ENCODE measurements at regions not wholly inside any gene's neighbourhood (a gene's known extent, or its start where the extent isn't known, plus 50 kb on each side); places are given as distances from the start of the nearest gene placed in this dataset.

GRCh38 chr5:8865686-8866374, 680.0 kb downstream of the SEMA5A start:
- FAIRE-seq (no peak), ATAC-seq (no peak), DNase-seq (ENCODE audit: low spot score) (no peak)
- no peak overlapping the region for H3K9ac ChIP-seq (ENCODE audit: insufficient read depth, low read depth, low read length)
- peaks cover 29% of the 10 kb centered on the region for H3K9me3 ChIP-seq (ENCODE audit: low read length)
- H3K36me3 ChIP-seq (replicated peaks in 1 of 2; ENCODE audit: control insufficient read depth in 1 of 2, insufficient read depth in 2 of 2, low read length in 2 of 2): no peaks in the 10 kb centered on the region
- ChIA-PET POLR2A (no interaction called here), CTCF (ENCODE audit: low intra/inter-chr PET ratio, low total read pairs) (no interaction called here)
- no peaks in the 10 kb centered on the region for H3K79me2 ChIP-seq (ENCODE audit: insufficient read depth, low read length)
- intact Hi-C loops (cut with micrococcal nuclease; ENCODE audit: unreplicated experiment) (no loop called here), in situ Hi-C loops (cut with HindIII; ENCODE audit: extremely low pct_ligation_motif_present, low pct_unique_long_range_greater_than_20kb) (no loop called here)
- 14% methylated on average over 7 of the region's 7 CpGs for WGBS (ENCODE audit: low lambda C conversion rate)
- H2AFZ ChIP-seq (ENCODE audit: low read length): no peak overlapping the region
- no TSS peak for BruUV-seq (replicated peaks)
- H3K27ac ChIP-seq (ENCODE audit: extremely low read length, insufficient read depth, low read length): no peak overlapping the region
- H4K20me1 ChIP-seq (ENCODE audit: insufficient read depth, low read length): no peaks in the 10 kb centered on the region
- no peaks in the 10 kb centered on the region for H3K27me3 ChIP-seq (ENCODE audit: control insufficient read depth in 1 of 2, insufficient read depth in 2 of 2, low read length in 2 of 2)
- no peak overlapping the region for H3K4me3 ChIP-seq (replicated peaks in 1 of 3; ENCODE audit: insufficient read depth in 1 of 3, low read depth in 2 of 3, low read length in 3 of 3)
- H3K4me1 ChIP-seq (ENCODE audit: insufficient read depth, low read length): no peaks in the 10 kb centered on the region
- no peak overlapping the region for H3K4me2 ChIP-seq (ENCODE audit: low read depth, low read length)
- TF ChIP-seq NR3C1 (CRISPR knock-in tag; IDR thresholded peaks at IDR 0.05): no peak
- no peak for TF ChIP-seq ZBTB25 (CRISPR knock-in tag; IDR thresholded peaks at IDR 0.05)
- TF ChIP-seq STAG1 (CRISPR knock-in tag; IDR thresholded peaks at IDR 0.05): no peak
- no peak for TF ChIP-seq KAT2B (IDR thresholded peaks at IDR 0.05; ENCODE audit: borderline replicate concordance, low read depth, low read length)
- no peak for TF ChIP-seq SSRP1 (CRISPR knock-in tag; IDR thresholded peaks at IDR 0.05)
- no peak for TF ChIP-seq ZNF207 (IDR thresholded peaks at IDR 0.05; ENCODE audit: borderline replicate concordance)
- TF ChIP-seq ZBTB4 (CRISPR knock-in tag; IDR thresholded peaks at IDR 0.05; ENCODE audit: borderline replicate concordance): no peak
- TF ChIP-seq, protein P1, sequence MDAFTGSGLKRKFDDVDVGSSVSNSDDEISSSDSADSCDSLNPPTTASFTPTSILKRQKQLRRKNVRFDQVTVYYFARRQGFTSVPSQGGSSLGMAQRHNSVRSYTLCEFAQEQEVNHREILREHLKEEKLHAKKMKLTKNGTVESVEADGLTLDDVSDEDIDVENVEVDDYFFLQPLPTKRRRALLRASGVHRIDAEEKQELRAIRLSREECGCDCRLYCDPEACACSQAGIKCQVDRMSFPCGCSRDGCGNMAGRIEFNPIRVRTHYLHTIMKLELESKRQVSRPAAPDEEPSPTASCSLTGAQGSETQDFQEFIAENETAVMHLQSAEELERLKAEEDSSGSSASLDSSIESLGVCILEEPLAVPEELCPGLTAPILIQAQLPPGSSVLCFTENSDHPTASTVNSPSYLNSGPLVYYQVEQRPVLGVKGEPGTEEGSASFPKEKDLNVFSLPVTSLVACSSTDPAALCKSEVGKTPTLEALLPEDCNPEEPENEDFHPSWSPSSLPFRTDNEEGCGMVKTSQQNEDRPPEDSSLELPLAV (CRISPR knock-in tag; conservative IDR thresholded peaks at IDR 0.05; ENCODE audit: low read depth): no peak
- no peak for TF ChIP-seq ZNF44 (CRISPR knock-in tag; IDR thresholded peaks at IDR 0.05)
- no peak for TF ChIP-seq ZNF598 (CRISPR knock-in tag; IDR thresholded peaks at IDR 0.05; ENCODE audit: borderline replicate concordance)
- TF ChIP-seq, protein P2, sequence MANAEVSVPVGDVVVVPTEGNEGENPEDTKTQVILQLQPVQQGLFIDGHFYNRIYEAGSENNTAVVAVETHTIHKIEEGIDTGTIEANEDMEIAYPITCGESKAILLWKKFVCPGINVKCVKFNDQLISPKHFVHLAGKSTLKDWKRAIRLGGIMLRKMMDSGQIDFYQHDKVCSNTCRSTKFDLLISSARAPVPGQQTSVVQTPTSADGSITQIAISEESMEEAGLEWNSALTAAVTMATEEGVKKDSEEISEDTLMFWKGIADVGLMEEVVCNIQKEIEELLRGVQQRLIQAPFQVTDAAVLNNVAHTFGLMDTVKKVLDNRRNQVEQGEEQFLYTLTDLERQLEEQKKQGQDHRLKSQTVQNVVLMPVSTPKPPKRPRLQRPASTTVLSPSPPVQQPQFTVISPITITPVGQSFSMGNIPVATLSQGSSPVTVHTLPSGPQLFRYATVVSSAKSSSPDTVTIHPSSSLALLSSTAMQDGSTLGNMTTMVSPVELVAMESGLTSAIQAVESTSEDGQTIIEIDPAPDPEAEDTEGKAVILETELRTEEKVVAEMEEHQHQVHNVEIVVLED (CRISPR knock-in tag; IDR thresholded peaks at IDR 0.05; ENCODE audit: borderline replicate concordance): no peak
- no peak for TF ChIP-seq NFYC (CRISPR knock-in tag; IDR thresholded peaks at IDR 0.05)
- TF ChIP-seq YEATS2 (CRISPR knock-in tag; IDR thresholded peaks at IDR 0.05; ENCODE audit: borderline replicate concordance): no peak
